ENCODE measurements at regions not wholly inside any gene's neighbourhood (a gene's known extent, or its start where the extent isn't known, plus 50 kb on each side); places are given as distances from the start of the nearest gene placed in this dataset.

- no peak for DNase-seq (ENCODE audit: low read depth)
Observed at GRCh38 chr21:35128536-35128935, 79.4 kb upstream of the RUNX1 start.

GRCh38 chr21:35127851-35128250 lies 78.7 kb upstream of the RUNX1 start:
- DNase-seq (ENCODE audit: low read depth), result no peak

GRCh38 chr21:35127026-35127425 lies 77.9 kb upstream of the RUNX1 start:
- no peak for DNase-seq (ENCODE audit: low read depth)

GRCh38 chr21:35120631-35121180 lies 71.6 kb upstream of the RUNX1 start:
- no peak for DNase-seq (ENCODE audit: low read depth)

- no peak for DNase-seq (ENCODE audit: low read depth)
Observed at GRCh38 chr21:35119501-35120047, 70.5 kb upstream of the RUNX1 start.

- DNase-seq (ENCODE audit: low read depth), result no peak
Observed at GRCh38 chr21:35116777-35117176, 67.7 kb upstream of the RUNX1 start.

GRCh38 chr21:35113064-35113463 lies 64.0 kb upstream of the RUNX1 start:
- DNase-seq (ENCODE audit: low read depth), result no peak

- no peak for DNase-seq (ENCODE audit: low read depth)
Observed at GRCh38 chr21:35111321-35111930, 62.3 kb upstream of the RUNX1 start.

GRCh38 chr21:35108887-35109286 lies 59.8 kb upstream of the RUNX1 start:
- no peak for DNase-seq (ENCODE audit: low read depth)

- DNase-seq (ENCODE audit: low read depth), result no peak
Observed at GRCh38 chr21:35107520-35107919, 58.4 kb upstream of the RUNX1 start.

- DNase-seq (ENCODE audit: low read depth), result no peak
Observed at GRCh38 chr21:35106246-35106835, 57.2 kb upstream of the RUNX1 start.

- DNase-seq (ENCODE audit: low read depth), result no peak
Observed at GRCh38 chr21:35102488-35103371, 53.6 kb upstream of the RUNX1 start.

- no peak for DNase-seq (ENCODE audit: low read depth)
Observed at GRCh38 chr21:35100349-35100811, 51.3 kb upstream of the RUNX1 start.

- no peak for DNase-seq (ENCODE audit: low read depth)
Observed at GRCh38 chr21:35099310-35099709, 50.2 kb upstream of the RUNX1 start.
